ENCODE measurements at regions not wholly inside any gene's neighbourhood (a gene's known extent, or its start where the extent isn't known, plus 50 kb on each side); places are given as distances from the start of the nearest gene placed in this dataset.

DNA sequence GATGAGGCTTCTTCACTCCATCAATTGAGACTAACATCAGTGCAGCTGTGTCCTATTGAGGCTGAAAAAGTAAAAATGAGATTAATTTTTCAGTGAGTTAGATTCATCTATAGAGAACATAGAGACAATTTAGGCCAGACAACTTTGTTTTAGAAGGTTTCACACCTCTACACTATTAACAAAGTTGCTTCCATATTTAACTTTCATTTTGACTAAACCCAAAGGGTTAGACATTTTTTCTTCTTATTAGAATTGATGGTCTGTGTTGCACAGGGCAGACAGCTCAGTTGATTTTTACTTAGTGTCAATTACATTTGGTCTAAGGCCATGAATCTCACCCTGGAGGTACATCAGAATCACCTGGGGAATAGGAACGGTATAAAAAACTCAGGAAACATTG is 130.2 kb upstream of the NXPH2 start:
- TF ChIP-seq, protein P1, sequence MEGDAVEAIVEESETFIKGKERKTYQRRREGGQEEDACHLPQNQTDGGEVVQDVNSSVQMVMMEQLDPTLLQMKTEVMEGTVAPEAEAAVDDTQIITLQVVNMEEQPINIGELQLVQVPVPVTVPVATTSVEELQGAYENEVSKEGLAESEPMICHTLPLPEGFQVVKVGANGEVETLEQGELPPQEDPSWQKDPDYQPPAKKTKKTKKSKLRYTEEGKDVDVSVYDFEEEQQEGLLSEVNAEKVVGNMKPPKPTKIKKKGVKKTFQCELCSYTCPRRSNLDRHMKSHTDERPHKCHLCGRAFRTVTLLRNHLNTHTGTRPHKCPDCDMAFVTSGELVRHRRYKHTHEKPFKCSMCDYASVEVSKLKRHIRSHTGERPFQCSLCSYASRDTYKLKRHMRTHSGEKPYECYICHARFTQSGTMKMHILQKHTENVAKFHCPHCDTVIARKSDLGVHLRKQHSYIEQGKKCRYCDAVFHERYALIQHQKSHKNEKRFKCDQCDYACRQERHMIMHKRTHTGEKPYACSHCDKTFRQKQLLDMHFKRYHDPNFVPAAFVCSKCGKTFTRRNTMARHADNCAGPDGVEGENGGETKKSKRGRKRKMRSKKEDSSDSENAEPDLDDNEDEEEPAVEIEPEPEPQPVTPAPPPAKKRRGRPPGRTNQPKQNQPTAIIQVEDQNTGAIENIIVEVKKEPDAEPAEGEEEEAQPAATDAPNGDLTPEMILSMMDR (IDR thresholded peaks at IDR 0.05) = no peak
- TF ChIP-seq EP300 (IDR thresholded peaks at IDR 0.05) = no peak
